MCF 10A (cell line): ENCODE measurements at regions not wholly inside any gene's neighbourhood (a gene's known extent, or its start where the extent isn't known, plus 50 kb on each side); places are given as distances from the start of the nearest gene placed in this dataset.

ENCODE experiments used
- BruUV-seq: library from RNA; stranded (reverse); fragments of 400-500 nt; replicated peaks from 2 replicates; lab custom pipeline; 2021; lab: Mats Ljungman, UMichigan
- CTCF ChIA-PET: fragments of 300-600 bp; sonication (Branson Sonifier 250); formaldehyde crosslinking; extraction: SDS; loops from one replicate; lab custom pipeline; 2021; ENCODE audit warnings: antibody characterized with exemption, inconsistent platforms; lab: Yijun Ruan, JAX
- POLR2A ChIA-PET: fragments of 300-600, 350-650 bp; sonication (Branson Sonifier 250); formaldehyde crosslinking; extraction: SDS; loops from one replicate; lab custom pipeline; 2020; ENCODE audit warnings: antibody characterized with exemption, inconsistent platforms; lab: Yijun Ruan, JAX
- DNase-seq: peaks from one replicate; pipeline ENCODE4 v3.0.0-alpha.2; 2018; ENCODE audit not compliant: unreplicated experiment
- H3K27ac Mint-ChIP-seq: one replicate; pipeline ENCODE4 v1.8.0; 2022; ENCODE audit warnings: mild to moderate bottlenecking, low read depth, mixed read lengths; ENCODE audit not compliant: unreplicated experiment
- H3K27me3 Mint-ChIP-seq: one replicate; pipeline ENCODE4 v1.8.0; 2022; ENCODE audit warnings: mixed read lengths; ENCODE audit not compliant: insufficient read depth, unreplicated experiment
- H3K36me3 Mint-ChIP-seq: one replicate; pipeline ENCODE4 v1.8.0; 2022; ENCODE audit warnings: mild to moderate bottlenecking, moderate library complexity, mixed read lengths; ENCODE audit not compliant: insufficient read depth, unreplicated experiment
- H3K4me1 Mint-ChIP-seq: one replicate; pipeline ENCODE4 v1.8.0; 2022; ENCODE audit warnings: mixed read lengths; ENCODE audit not compliant: insufficient read depth, unreplicated experiment
- H3K4me3 Mint-ChIP-seq: one replicate; pipeline ENCODE4 v1.8.0; 2022; ENCODE audit warnings: mild to moderate bottlenecking, moderate library complexity, mixed read lengths; ENCODE audit not compliant: unreplicated experiment
- H3K9me3 Mint-ChIP-seq: one replicate; pipeline ENCODE4 v1.8.0; 2022; ENCODE audit warnings: mixed read lengths; ENCODE audit not compliant: unreplicated experiment
- intact Hi-C: fragments of 100-400 bp; cut with micrococcal nuclease; formaldehyde crosslinking; loops from 2 replicates; pipeline ENCODE4 v1.14.1; 2022
- TF ChIP-seq, protein P1 (sequence below): fragments of 200-600 bp; IDR thresholded peaks from one replicate; pipeline ENCODE4 v1.8.0; 2022; ENCODE audit warnings: antibody characterized with exemption, mild to moderate bottlenecking; ENCODE audit not compliant: unreplicated experiment

DNA sequence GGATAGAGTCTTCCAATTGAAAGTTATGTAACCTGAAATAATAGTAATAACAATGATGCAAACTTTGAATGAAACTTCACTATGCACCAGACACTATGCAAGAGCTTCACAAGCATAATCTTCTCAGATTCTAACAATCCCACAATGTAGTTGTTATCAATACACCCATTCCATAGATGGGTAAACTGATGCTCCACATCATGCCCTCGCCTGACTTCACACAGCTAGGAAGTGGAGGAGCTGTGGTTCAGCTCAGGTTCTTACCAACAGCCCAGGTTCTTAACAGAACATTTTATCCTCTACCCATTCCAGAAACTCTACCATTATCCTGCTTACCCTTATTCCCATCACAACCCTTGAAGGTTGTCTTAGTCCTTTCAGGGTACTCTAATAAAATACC, 50.4 kb upstream of the HMGXB4 start:
- Mint-ChIP-seq H3K4me3 (no peak overlapping the region), H3K9me3 (no peaks in the 10 kb centered on the region), H3K36me3 (no peaks in the 10 kb centered on the region), H3K27ac (no peak overlapping the region), H3K4me1 (peaks cover 3% of the 10 kb centered on the region), H3K27me3 (no peaks in the 10 kb centered on the region)
- intact Hi-C loops: no loop called here
- DNase-seq: no peak
- ChIA-PET POLR2A (interaction anchor here (1.2 kb wide), 1 partner anchor 51 kb away, joined by 4 read pairs; no protein-coding TSS in a partner anchor), CTCF (interaction anchor here (1.3 kb wide), 1 partner anchor 17 kb away, joined by 5 read pairs; no protein-coding TSS in a partner anchor)
- BruUV-seq: no TSS peak
- TF ChIP-seq, protein P1, sequence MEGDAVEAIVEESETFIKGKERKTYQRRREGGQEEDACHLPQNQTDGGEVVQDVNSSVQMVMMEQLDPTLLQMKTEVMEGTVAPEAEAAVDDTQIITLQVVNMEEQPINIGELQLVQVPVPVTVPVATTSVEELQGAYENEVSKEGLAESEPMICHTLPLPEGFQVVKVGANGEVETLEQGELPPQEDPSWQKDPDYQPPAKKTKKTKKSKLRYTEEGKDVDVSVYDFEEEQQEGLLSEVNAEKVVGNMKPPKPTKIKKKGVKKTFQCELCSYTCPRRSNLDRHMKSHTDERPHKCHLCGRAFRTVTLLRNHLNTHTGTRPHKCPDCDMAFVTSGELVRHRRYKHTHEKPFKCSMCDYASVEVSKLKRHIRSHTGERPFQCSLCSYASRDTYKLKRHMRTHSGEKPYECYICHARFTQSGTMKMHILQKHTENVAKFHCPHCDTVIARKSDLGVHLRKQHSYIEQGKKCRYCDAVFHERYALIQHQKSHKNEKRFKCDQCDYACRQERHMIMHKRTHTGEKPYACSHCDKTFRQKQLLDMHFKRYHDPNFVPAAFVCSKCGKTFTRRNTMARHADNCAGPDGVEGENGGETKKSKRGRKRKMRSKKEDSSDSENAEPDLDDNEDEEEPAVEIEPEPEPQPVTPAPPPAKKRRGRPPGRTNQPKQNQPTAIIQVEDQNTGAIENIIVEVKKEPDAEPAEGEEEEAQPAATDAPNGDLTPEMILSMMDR: no peak
